ENCODE measurements at regions not wholly inside any gene's neighbourhood (a gene's known extent, or its start where the extent isn't known, plus 50 kb on each side); places are given as distances from the start of the nearest gene placed in this dataset.

- TF ChIP-seq, protein P1, sequence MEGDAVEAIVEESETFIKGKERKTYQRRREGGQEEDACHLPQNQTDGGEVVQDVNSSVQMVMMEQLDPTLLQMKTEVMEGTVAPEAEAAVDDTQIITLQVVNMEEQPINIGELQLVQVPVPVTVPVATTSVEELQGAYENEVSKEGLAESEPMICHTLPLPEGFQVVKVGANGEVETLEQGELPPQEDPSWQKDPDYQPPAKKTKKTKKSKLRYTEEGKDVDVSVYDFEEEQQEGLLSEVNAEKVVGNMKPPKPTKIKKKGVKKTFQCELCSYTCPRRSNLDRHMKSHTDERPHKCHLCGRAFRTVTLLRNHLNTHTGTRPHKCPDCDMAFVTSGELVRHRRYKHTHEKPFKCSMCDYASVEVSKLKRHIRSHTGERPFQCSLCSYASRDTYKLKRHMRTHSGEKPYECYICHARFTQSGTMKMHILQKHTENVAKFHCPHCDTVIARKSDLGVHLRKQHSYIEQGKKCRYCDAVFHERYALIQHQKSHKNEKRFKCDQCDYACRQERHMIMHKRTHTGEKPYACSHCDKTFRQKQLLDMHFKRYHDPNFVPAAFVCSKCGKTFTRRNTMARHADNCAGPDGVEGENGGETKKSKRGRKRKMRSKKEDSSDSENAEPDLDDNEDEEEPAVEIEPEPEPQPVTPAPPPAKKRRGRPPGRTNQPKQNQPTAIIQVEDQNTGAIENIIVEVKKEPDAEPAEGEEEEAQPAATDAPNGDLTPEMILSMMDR (IDR thresholded peaks at IDR 0.05): no peak
- TF ChIP-seq POLR2A (IDR thresholded peaks at IDR 0.05) (no peak), POLR2AphosphoS5 (IDR thresholded peaks at IDR 0.05) (no peak)
Observed at GRCh38 chr18:5732318-5732717, 163.0 kb downstream of the TMEM200C start.

Measured in upper lobe of left lung (tissue), 4 donors.